ENCODE measurements at regions not wholly inside any gene's neighbourhood (a gene's known extent, or its start where the extent isn't known, plus 50 kb on each side); places are given as distances from the start of the nearest gene placed in this dataset.

DNA sequence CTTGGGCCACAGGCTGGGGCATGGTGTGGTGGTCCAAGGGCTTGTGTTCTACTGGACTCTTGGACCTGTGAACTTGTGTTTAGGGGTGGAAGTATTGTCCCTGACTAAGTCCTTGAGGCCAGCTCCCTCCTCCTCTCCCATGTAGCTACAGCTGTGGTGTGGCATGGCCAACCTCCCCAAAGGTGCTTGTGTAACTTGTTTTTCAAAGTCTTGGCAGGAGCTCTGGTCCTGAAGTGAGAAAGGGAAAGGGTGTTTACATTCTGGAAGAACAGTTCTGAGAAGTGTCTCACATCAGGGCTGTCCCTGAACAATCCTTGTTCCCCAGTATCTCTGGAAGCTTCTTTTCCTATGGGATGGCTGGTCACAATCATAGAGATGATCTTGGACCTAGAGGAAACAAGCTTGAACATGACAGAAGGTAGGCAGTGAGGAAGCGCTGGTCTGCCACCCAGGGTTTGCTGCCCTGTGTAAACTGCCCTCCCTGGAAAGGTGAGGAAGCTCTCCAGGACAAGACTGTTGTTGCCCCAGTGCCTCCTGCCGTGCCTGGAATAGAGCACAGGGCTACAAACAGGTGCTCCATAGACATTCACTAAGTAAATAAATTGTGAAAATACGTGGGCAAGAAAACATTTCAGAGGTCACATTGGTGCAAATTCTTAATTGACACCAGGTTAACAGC lies 64.6 kb upstream of the KLF9 start:
- FAIRE-seq = no peak
- Histone ChIP-seq H4K20me1 (ENCODE audit: control insufficient read depth, insufficient read depth) (no peaks in the 10 kb centered on the region), H3K4me3 (no peak overlapping the region), H3K27me3 (replicated peaks in 1 of 2; ENCODE audit: control insufficient read depth in 2 of 2, insufficient read depth in 2 of 2, low read length in 1 of 2) (peaks cover 0 to 4% of the 10 kb centered on the region in 2 experiments; a peak in 1 of 4 replicates), H2AFZ (ENCODE audit: control insufficient read depth, low read depth, low read length) (no peak overlapping the region), H3K4me1 (ENCODE audit: control insufficient read depth, insufficient read depth, low read length) (no peaks in the 10 kb centered on the region), H3K36me3 (ENCODE audit: control insufficient read depth in 2 of 2, insufficient read depth in 2 of 2, low read length in 1 of 2) (no peaks in the 10 kb centered on the region), H3K9ac (ENCODE audit: control insufficient read depth, insufficient read depth, low read length) (no peak overlapping the region), H3K9me3 (replicated peaks; ENCODE audit: control insufficient read depth, insufficient read depth, low read length) (no peaks in the 10 kb centered on the region), H3K4me2 (ENCODE audit: control insufficient read depth, insufficient read depth) (no peak overlapping the region), H3K27ac (ENCODE audit: control insufficient read depth, insufficient read depth) (no peak overlapping the region), H3K79me2 (ENCODE audit: control insufficient read depth, insufficient read depth, low read length) (no peaks in the 10 kb centered on the region)
- ChIA-PET CTCF (interaction anchor here (0.7 to 1.7 kb wide), 2 partner anchors 24 to 58 kb away, joined by 3 read pairs; no protein-coding TSS in a partner anchor), SMC1A (ENCODE audit: uncharacterized antibody, unreplicated experiment) (interaction anchor here (1.0 to 1.5 kb wide), 2 partner anchors 32 to 143 kb away, joined by 3 read pairs; no protein-coding TSS in a partner anchor), POLR2A (no interaction called here), RAD21 (ENCODE audit: unreplicated experiment) (no interaction called here)
- no peak for ATAC-seq
- no TSS peak for BruUV-seq (replicated peaks)
- WGBS (ENCODE audit: insufficient coverage, insufficient replicate concordance, low lambda C conversion rate, missing lambda C conversion rate) = 21% methylated on average over 3 of the region's 3 CpGs
- in situ Hi-C loops (cut with MboI) = no loop called here
- intact Hi-C loops (cut with micrococcal nuclease; ENCODE audit: unreplicated experiment) = no loop called here
- DNase-seq (ENCODE audit: low read depth, low spot score) = no peak
- TF ChIP-seq ZNF207 (IDR thresholded peaks at IDR 0.05; ENCODE audit: borderline replicate concordance) (no peak), PML (IDR thresholded peaks at IDR 0.05; ENCODE audit: low read length) (no peak), SUZ12 (IDR thresholded peaks at IDR 0.05; ENCODE audit: unreplicated experiment) (no peak), STAT1 (conservative IDR thresholded peaks at IDR 0.05) (no peak), EED (IDR thresholded peaks at IDR 0.05; ENCODE audit: low read depth) (no peak), BACH1 (IDR thresholded peaks at IDR 0.05; ENCODE audit: borderline replicate concordance) (no peak), HCFC1 (IDR thresholded peaks at IDR 0.05; ENCODE audit: low read length) (no peak), FOXM1 (IDR thresholded peaks at IDR 0.05; ENCODE audit: low read depth, low read length) (no peak), ZZZ3 (IDR thresholded peaks at IDR 0.05; ENCODE audit: control insufficient read depth, insufficient read length, low read depth) (no peak), TCF12 (IDR thresholded peaks at IDR 0.05; ENCODE audit: low read depth, low read length) (no peak), SMARCA5 (IDR thresholded peaks at IDR 0.05) (no peak), CBX5 (IDR thresholded peaks at IDR 0.05; ENCODE audit: low read depth) (no peak), POLR2A (IDR thresholded peaks at IDR 0.05; ENCODE audit: low read depth, low read length) (no peak), POLR2AphosphoS2 (IDR thresholded peaks at IDR 0.05; ENCODE audit: low read depth, low read length) (no peak), ZNF384 (IDR thresholded peaks at IDR 0.05; ENCODE audit: borderline replicate concordance, low read depth, low read length) (no peak)
- TF ChIP-seq, protein P1, sequence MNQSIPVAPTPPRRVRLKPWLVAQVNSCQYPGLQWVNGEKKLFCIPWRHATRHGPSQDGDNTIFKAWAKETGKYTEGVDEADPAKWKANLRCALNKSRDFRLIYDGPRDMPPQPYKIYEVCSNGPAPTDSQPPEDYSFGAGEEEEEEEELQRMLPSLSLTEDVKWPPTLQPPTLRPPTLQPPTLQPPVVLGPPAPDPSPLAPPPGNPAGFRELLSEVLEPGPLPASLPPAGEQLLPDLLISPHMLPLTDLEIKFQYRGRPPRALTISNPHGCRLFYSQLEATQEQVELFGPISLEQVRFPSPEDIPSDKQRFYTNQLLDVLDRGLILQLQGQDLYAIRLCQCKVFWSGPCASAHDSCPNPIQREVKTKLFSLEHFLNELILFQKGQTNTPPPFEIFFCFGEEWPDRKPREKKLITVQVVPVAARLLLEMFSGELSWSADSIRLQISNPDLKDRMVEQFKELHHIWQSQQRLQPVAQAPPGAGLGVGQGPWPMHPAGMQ (IDR thresholded peaks at IDR 0.05; ENCODE audit: borderline replicate concordance) = no peak
- TF ChIP-seq, protein P2, sequence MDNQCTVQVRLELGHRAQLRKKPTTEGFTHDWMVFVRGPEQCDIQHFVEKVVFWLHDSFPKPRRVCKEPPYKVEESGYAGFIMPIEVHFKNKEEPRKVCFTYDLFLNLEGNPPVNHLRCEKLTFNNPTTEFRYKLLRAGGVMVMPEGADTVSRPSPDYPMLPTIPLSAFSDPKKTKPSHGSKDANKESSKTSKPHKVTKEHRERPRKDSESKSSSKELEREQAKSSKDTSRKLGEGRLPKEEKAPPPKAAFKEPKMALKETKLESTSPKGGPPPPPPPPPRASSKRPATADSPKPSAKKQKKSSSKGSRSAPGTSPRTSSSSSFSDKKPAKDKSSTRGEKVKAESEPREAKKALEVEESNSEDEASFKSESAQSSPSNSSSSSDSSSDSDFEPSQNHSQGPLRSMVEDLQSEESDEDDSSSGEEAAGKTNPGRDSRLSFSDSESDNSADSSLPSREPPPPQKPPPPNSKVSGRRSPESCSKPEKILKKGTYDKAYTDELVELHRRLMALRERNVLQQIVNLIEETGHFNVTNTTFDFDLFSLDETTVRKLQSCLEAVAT (IDR thresholded peaks at IDR 0.05) = no peak
